Inflammatory macrophage (primary cell): ENCODE measurements at regions not wholly inside any gene's neighbourhood (a gene's known extent, or its start where the extent isn't known, plus 50 kb on each side); places are given as distances from the start of the nearest gene placed in this dataset.

Experiments used
- DNase-seq, 2 donors: peaks; one replicate each; pipeline ENCODE4 v3.0.0-alpha.2; 2020 to 2022

GRCh38 chr3:21801631-21802030 lies 50.6 kb upstream of the ZNF385D start:
- DNase-seq, result no peak

GRCh38 chr3:21803604-21804003 lies 52.6 kb upstream of the ZNF385D start:
- no peak for DNase-seq

- DNase-seq, result no peak
Measured at GRCh38 chr3:21804330-21804729, 53.3 kb upstream of the ZNF385D start.

- no peak for DNase-seq
Measured at GRCh38 chr3:21806733-21807132, 55.7 kb upstream of the ZNF385D start.

GRCh38 chr3:21825684-21826083 lies 74.7 kb upstream of the ZNF385D start:
- no peak for DNase-seq

GRCh38 chr3:21826416-21826815 lies 75.4 kb upstream of the ZNF385D start:
- no peak for DNase-seq

GRCh38 chr3:21830541-21830940 lies 79.5 kb upstream of the ZNF385D start:
- no peak for DNase-seq

- no peak for DNase-seq
Measured at GRCh38 chr3:21835264-21835663, 84.3 kb upstream of the ZNF385D start.

- DNase-seq, result no peak
Measured at GRCh38 chr3:21836227-21836626, 85.2 kb upstream of the ZNF385D start.

- no peak for DNase-seq
Measured at GRCh38 chr3:21839176-21839575, 88.2 kb upstream of the ZNF385D start.

GRCh38 chr3:21839592-21839991 lies 88.6 kb upstream of the ZNF385D start:
- DNase-seq, result no peak

- DNase-seq, result no peak
Measured at GRCh38 chr3:21847005-21847404, 96.0 kb upstream of the ZNF385D start.

- no peak for DNase-seq
Measured at GRCh38 chr3:21859124-21860081, 108.4 kb upstream of the ZNF385D start.

- DNase-seq, result no peak
Measured at GRCh38 chr3:21860082-21860475, 109.1 kb upstream of the ZNF385D start.

GRCh38 chr3:21860657-21861056 lies 109.6 kb upstream of the ZNF385D start:
- DNase-seq, result no peak

GRCh38 chr3:21876782-21877181 lies 125.8 kb upstream of the ZNF385D start:
- no peak for DNase-seq

- DNase-seq, result no peak
Measured at GRCh38 chr3:21877214-21877754, 126.3 kb upstream of the ZNF385D start.

- DNase-seq, result no peak
Measured at GRCh38 chr3:21879184-21879886, 128.3 kb upstream of the ZNF385D start.

- DNase-seq, result no peak
Measured at GRCh38 chr3:21888656-21889055, 137.6 kb upstream of the ZNF385D start.

GRCh38 chr3:21889166-21889565 lies 138.2 kb upstream of the ZNF385D start:
- DNase-seq, result no peak

GRCh38 chr3:21892104-21892503 lies 141.1 kb upstream of the ZNF385D start:
- DNase-seq, result no peak

GRCh38 chr3:21893242-21893641 lies 142.2 kb upstream of the ZNF385D start:
- DNase-seq, result no peak

- no peak for DNase-seq
Measured at GRCh38 chr3:21894459-21895340, 143.7 kb upstream of the ZNF385D start.
